Body of pancreas (tissue), 4 donors: ENCODE measurements at regions not wholly inside any gene's neighbourhood (a gene's known extent, or its start where the extent isn't known, plus 50 kb on each side); places are given as distances from the start of the nearest gene placed in this dataset.

Experiments
- ATAC-seq: fragments of 150-250 bp; one replicate; pipeline ENCODE4 v1.9.1; 2016
- DNase-seq, 4 donors: peaks; one replicate each; pipeline ENCODE4 v3.0.0-alpha.2; 2019
- H3K27ac ChIP-seq, 4 donors: fragments of 200-600 bp; sonication (generic); 1 replicate in 3 of 4; 2 replicates in 1 of 4; pipeline versions ENCODE4 v1.5.1 to v1.6.1; 2016 to 2019; ENCODE audit warnings: mild to moderate bottlenecking in 1 of 4, mixed read lengths in 1 of 4, moderate library complexity in 1 of 4
- H3K27me3 ChIP-seq, 2 donors: fragments of 200-600 bp; sonication (generic); one replicate each; pipeline ENCODE4 v1.6.0; 2016; ENCODE audit warnings: mild to moderate bottlenecking in 1 of 2
- H3K36me3 ChIP-seq, 2 donors: fragments of 200-600 bp; sonication (generic); replicated peaks in 1 of 2; 2 replicates each; pipeline ENCODE4 v1.5.1; 2016; ENCODE audit warnings: low read depth in 2 of 2; ENCODE audit not compliant: insufficient read depth in 1 of 2
- H3K4me1 ChIP-seq: fragments of 200-600 bp; sonication (generic); one replicate; pipeline ENCODE4 v1.6.0; 2016
- H3K4me3 ChIP-seq, 2 donors: fragments of 200-600 bp; sonication (generic); 1 replicate in 1 of 2; 2 replicates in 1 of 2; pipeline ENCODE4 v1.5.1; 2016 to 2019
- H3K9me3 ChIP-seq, 3 donors: fragments of 200-600 bp; sonication (generic); 1 replicate in 2 of 3; 2 replicates in 1 of 3; pipeline ENCODE4 v1.5.1; 2016
- POLR2A ChIP-seq, 3 donors: fragments of 450-650 bp; IDR thresholded peaks; one replicate each; pipeline ENCODE4 v1.6.1; 2016; ENCODE audit warnings: antibody characterized with exemption in 3 of 3, mild to moderate bottlenecking in 2 of 3
- WGBS, 2 donors: methylation state at CpG; one replicate each; pipeline ENCODE4 v1.1.5; 2017; 5-methylcytosine and 5-hydroxymethylcytosine counted together
- intact Hi-C: fragments of 100-400 bp; cut with DNase I; formaldehyde crosslinking; loops from one replicate; pipeline ENCODE4 v1.15.1; 2023
- TF ChIP-seq, protein P1 (sequence below), 7 experiments: fragments of 450-650 bp in 4 of 7; fragments of 200-600 bp in 3 of 7; sonication (generic) in 3 of 7; IDR thresholded peaks; one replicate each; pipeline ENCODE4 v1.5.1; 2016 to 2019; ENCODE audit warnings: antibody characterized with exemption in 7 of 7

- WGBS, 2 donors = 76% methylated on average over 9 of the region's 9 CpGs
- H3K4me3 ChIP-seq = no peak overlapping the region
- no peak for ATAC-seq
- H3K36me3 ChIP-seq = no peaks in the 10 kb centered on the region
- TF ChIP-seq, protein P1, sequence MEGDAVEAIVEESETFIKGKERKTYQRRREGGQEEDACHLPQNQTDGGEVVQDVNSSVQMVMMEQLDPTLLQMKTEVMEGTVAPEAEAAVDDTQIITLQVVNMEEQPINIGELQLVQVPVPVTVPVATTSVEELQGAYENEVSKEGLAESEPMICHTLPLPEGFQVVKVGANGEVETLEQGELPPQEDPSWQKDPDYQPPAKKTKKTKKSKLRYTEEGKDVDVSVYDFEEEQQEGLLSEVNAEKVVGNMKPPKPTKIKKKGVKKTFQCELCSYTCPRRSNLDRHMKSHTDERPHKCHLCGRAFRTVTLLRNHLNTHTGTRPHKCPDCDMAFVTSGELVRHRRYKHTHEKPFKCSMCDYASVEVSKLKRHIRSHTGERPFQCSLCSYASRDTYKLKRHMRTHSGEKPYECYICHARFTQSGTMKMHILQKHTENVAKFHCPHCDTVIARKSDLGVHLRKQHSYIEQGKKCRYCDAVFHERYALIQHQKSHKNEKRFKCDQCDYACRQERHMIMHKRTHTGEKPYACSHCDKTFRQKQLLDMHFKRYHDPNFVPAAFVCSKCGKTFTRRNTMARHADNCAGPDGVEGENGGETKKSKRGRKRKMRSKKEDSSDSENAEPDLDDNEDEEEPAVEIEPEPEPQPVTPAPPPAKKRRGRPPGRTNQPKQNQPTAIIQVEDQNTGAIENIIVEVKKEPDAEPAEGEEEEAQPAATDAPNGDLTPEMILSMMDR (IDR thresholded peaks at IDR 0.05) = no peak
- no peak for TF ChIP-seq POLR2A (IDR thresholded peaks at IDR 0.05)
- intact Hi-C loops = no loop called here
- H3K9me3 ChIP-seq = no peaks in the 10 kb centered on the region
- no peaks in the 10 kb centered on the region for H3K27me3 ChIP-seq
- no peaks in the 10 kb centered on the region for H3K4me1 ChIP-seq
- H3K27ac ChIP-seq = no peak overlapping the region
- DNase-seq = no peak
Observed at GRCh38 chr22:47888817-47889216, 1126.4 kb downstream of the TBC1D22A start.

DNA sequence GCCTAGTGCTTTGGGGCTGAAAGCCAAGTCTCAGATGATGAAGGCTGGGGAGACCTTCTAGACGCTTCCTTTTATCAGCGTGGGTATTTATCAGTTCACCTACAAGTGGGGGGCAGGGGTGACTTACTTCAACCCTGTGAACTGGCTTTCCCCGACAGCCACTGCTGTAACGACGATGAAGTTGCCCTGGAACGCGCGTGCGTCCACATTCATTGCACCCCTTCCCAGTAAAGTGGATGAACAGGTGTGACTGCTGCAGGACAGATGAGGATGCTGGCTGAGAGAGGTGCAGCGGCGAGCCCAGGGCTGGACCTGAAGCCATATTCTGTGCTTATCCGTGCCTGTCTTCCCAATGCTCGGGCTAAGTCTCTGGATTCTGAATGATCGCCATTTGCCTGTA, 1122.3 kb downstream of the TBC1D22A start:
- TF ChIP-seq, protein P1 (IDR thresholded peaks at IDR 0.05) = no peak
- no peak for TF ChIP-seq POLR2A (IDR thresholded peaks at IDR 0.05)
- Histone ChIP-seq H3K27me3 (no peaks in the 10 kb centered on the region), H3K27ac (no peak overlapping the region), H3K4me1 (no peaks in the 10 kb centered on the region), H3K4me3 (no peak overlapping the region), H3K9me3 (no peaks in the 10 kb centered on the region), H3K36me3 (no peaks in the 10 kb centered on the region)
- ATAC-seq (no peak), DNase-seq (no peak)
- intact Hi-C loops = no loop called here
- WGBS, 2 donors = 74 to 79% methylated on average over 13 to 14 of the region's 14 CpGs

DNA sequence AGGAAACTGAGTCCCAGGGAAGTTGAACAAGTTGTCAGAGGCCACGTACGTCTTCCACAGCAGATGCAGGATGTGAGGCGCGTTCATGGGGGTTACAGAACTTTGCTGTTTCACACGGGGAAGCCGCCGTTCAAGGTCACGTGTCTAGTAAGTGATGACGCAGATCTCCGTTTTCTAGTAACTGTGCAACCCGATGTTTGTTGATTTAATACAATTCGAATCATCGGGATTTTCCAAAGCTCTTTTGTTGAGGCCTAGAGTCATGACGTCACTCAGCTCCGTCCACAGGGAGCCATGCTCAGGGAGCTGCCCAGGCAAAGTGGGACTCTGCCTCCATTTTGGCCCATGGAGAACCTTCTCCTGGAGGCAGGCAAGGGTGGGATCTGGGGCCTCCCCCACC, 1121.8 kb downstream of the TBC1D22A start:
- Histone ChIP-seq H3K4me1 (no peaks in the 10 kb centered on the region), H3K27ac (no peak overlapping the region), H3K27me3 (no peaks in the 10 kb centered on the region), H3K4me3 (no peak overlapping the region), H3K36me3 (no peaks in the 10 kb centered on the region), H3K9me3 (no peaks in the 10 kb centered on the region)
- ATAC-seq (no peak), DNase-seq (no peak)
- WGBS, 2 donors = 55 to 73% methylated on average over 14 to 15 of the region's 15 CpGs
- intact Hi-C loops = no loop called here
- no peak for TF ChIP-seq POLR2A (IDR thresholded peaks at IDR 0.05)

GRCh38 chr22:47883757-47884156, 1121.3 kb downstream of the TBC1D22A start:
- TF ChIP-seq, protein P1 (IDR thresholded peaks at IDR 0.05) = no peak
- TF ChIP-seq POLR2A (IDR thresholded peaks at IDR 0.05) = no peak
- Histone ChIP-seq H3K27me3 (no peaks in the 10 kb centered on the region), H3K4me3 (no peak overlapping the region), H3K4me1 (no peaks in the 10 kb centered on the region), H3K36me3 (no peaks in the 10 kb centered on the region), H3K27ac (no peak overlapping the region), H3K9me3 (no peaks in the 10 kb centered on the region)
- intact Hi-C loops = no loop called here
- WGBS, 2 donors = 76 to 82% methylated on average over 12 of the region's 12 CpGs
- no peak for ATAC-seq
- no peak for DNase-seq

DNA sequence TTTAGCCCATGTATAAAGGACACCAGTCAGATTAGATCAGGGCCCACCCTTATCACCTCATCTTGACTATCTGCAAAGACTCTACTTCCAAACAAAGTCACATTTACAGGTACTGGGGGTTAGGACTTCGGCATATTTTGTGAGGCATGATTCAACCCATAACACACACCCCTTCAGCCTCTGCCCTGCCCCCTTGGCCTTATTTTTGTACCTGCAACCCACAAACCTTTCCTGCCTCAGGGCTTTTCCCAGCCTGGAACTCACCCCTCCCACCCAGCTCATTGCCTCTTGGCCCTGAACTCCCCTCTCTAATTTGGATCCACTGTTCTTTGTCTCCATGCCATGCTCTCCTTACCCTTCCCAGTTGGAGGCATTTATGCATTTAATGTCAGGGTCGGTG, 1116.9 kb downstream of the TBC1D22A start:
- Histone ChIP-seq H3K4me1 (no peaks in the 10 kb centered on the region), H3K27me3 (no peaks in the 10 kb centered on the region), H3K4me3 (no peak overlapping the region), H3K9me3 (no peaks in the 10 kb centered on the region), H3K36me3 (no peaks in the 10 kb centered on the region), H3K27ac (no peak overlapping the region)
- DNase-seq = no peak
- no peak for ATAC-seq
- TF ChIP-seq POLR2A (IDR thresholded peaks at IDR 0.05) = no peak
- TF ChIP-seq, protein P1 (IDR thresholded peaks at IDR 0.05) = no peak
- intact Hi-C loops = no loop called here
- WGBS, 2 donors = 68 to 90% methylated on average over 2 of the region's 2 CpGs
